GM21737 (cell line): ENCODE measurements at regions not wholly inside any gene's neighbourhood (a gene's known extent, or its start where the extent isn't known, plus 50 kb on each side); places are given as distances from the start of the nearest gene placed in this dataset.
"Not testable (repeated sequence)": the region's sequence is repeated elsewhere in the genome, so short reads cannot be mapped to it uniquely, and the experiment has no call there.

Source experiments
- ATAC-seq: cut with Tn5 transposase; IDR thresholded peaks from one replicate; pipeline ENCODE4 v1.9.1; 2021; ENCODE audit warnings: mild to moderate bottlenecking, moderate library complexity; ENCODE audit not compliant: unreplicated experiment

DNA sequence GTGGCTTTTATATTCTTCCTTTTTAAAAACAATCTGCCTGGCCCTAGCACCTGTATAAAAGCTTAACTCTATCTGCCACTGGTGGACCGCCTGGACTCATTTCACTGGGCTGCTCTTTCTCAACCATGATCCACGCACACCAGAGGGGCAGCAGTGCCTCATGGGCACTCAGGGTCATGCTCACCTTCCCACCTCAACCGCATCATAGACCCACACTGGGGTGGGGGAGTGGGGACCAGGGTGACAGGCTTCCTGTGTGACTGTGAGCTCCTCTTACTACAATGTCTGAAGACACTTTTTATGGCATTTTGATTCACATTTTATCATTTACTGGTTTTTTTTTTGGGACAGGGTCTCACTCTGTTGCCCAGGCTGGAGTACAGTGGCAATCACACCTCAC, 4038.8 kb upstream of the TPTE start:
- ATAC-seq = not testable (repeated sequence)

DNA sequence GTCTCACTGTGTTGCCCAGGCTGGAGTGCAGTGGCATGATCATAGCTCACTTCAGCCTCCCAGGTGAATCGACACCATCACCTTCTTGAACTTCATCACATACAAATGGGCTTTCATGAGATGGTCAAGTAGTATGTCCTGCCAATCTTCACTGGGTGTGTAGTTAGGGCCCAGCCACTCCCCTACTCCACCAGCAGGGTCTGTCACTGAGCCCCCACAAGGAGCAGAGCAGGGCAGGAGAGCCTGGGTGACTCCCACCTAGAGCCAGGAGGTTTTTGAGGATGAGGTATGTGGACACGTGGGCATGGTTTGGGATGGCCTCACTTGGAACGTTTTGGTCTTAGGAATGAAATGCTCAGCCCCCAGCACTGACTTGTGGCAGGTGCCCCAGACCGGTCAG, 4037.7 kb upstream of the TPTE start:
- ATAC-seq = not testable (repeated sequence)

DNA sequence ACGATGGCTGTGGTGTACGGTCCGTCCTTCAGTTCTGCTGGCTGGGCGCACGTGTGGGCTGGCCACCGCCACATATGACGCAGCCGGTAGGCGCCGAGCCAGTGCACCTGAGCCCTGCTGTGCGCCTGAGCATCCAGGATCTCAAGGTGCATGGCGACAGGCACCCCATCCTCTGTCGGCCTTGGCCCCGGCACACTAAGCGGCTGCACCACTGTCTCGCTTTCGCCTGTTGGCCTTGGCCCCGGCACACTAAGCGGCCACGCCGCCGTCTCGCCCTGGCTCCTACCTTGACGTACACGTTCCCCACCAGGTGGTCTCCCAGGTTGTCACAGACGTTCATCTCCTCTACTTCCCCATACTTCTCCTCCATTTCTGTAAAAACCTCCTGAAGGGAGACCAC, 4034.6 kb upstream of the TPTE start:
- not testable (repeated sequence) for ATAC-seq

DNA sequence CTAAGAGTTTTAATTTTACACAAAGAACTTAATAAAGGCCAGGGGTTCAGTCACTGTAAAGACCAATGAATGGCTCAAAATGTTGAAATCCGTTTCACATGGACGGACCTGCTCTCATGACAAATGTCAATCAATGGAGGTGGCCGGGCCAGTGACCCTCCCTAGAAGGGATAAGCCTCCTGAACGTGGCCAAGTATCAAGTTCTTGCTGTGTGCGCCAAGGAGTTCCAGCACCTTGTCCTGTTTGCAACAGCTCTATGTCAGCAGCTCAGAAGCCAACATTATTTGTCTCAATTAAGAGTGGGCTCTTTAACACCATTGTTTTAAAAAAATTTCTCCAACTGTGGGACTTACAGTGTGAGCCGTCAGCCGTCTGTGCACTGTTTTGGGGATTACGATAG, 4028.7 kb upstream of the TPTE start:
- ATAC-seq = not testable (repeated sequence)

DNA sequence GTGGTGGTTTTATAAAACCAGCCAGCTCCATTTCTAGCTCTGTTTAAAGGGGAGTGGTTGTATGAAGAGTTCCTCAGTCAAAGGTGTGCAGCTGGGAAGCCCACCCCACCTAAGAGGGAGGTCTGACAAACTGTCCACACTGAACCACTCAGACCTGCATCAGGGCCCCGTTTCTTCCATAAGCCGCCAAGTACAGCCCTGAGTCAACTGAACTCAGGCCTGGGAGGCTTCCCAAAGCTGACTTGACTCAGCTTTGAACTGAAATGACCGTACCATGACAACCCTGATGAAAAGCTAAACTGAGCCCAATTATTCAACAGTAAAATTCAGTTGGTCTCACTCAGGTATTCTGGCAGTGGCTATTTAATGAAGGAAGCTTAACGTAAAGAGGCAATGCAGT, 4027.4 kb upstream of the TPTE start:
- ATAC-seq = not testable (repeated sequence)

DNA sequence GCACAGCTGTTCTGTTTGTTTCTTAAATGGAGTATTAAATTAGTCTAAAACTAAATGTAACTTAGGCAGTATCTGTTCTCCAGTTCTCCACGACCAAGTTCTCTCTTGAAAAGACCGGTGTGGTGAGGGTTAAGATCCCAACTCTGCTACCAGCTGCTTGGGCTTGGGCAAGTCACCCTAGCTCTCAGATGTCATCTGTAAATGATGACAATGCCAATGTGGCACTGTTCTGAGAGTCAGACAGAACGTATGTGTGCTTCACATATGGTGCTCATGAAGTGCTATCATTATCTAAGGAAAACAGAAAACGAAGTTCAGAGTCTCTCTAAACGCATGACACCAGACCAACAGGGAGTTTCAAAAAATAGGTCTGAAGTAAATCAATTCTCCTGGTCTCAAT, 4025.0 kb upstream of the TPTE start:
- ATAC-seq = not testable (repeated sequence)

DNA sequence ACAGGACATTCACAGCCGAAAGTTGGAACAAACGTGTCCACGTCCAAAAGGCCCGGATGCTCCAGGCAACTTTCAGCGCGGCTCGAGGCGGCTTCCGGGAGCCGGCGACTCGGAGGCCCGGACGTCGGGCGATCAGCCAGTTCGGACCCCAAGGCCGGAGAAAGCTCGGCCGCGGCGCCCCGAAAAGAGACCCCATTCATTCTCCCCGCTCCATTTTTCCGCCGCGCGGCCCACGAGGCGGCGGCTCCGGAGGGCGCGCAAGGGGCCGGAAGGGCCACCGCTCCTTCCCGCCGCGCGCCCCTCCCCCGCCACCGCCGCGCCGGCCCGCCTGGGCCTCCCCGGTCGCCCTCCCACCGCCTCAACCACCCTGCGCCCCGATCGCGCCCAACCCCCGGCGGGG, 4022.7 kb upstream of the TPTE start:
- ATAC-seq = peak; percentile 10

DNA sequence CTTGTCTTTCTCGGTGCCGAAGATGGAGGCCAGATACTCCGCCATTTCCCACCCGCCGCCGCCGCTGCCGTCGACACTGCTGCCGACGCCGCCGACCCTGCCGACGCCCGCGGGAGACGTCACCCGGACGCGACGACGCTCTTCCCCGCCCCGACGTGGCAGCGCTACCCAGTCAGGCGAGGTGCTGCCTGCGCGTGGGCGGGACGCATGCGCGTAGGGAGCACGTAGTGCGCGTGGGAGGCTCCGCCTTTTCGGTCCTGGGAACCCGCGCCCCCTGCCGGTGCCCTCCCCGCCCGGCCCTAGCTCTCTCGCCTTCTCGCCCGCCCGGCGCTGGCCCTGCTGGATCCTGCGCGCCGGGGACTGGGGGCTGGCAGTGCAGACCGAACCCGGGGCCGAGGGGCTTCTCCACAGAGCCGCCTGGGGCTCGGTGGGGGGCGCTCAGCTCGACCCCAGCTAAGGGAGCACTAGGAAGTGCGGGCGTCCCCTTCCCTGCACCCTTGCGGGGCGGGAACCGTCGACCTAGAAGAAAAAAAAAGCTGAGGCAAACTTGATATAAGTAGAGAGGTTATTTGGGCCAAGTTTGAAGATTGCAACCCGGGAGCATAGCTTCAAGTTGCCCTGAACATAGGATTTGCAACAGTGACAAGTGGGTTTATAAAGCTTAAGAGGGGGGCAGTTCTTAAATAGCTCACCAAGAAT, 4022.1 kb upstream of the TPTE start:
- peak; percentile 70 for ATAC-seq

DNA sequence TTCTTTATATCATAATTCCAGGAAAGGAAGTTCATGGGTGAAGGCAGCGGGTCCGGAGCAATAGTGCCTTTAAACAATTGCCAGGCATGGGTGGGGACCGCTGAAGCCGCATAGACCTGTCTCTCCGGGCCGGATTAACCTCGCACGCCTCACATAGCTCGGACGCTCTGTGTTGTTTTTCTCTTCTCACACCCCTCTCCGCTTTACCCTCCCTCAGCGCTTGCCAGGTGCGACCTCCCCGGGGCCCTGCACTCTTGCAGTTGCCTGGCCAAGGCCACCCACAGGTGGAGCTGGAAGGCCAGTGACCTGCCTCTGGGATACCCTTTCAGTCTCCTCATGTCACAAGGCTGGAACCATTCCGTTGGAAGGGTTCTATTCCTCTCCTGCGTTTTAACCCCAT, 4021.5 kb upstream of the TPTE start:
- ATAC-seq = not testable (repeated sequence)

DNA sequence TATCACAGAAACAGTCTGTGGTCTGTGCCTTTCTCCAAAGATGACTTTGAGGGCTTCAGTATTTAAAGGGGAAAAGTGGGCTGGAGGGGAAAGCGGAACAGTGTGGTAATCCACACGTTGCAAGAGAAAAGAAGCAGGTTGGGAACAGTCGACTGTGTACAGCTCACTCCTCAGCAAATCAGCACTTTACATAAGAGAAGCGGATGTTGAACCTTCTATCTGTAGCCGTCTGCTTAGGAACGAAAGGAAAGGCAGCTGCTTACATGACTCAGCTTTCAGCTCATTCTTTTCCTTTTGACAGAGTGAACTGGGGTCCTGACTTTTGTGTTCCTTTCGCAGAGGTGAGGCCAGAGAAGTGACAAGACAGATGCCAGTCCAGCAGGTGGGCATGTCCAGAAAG, 4020.7 kb upstream of the TPTE start:
- not testable (repeated sequence) for ATAC-seq

DNA sequence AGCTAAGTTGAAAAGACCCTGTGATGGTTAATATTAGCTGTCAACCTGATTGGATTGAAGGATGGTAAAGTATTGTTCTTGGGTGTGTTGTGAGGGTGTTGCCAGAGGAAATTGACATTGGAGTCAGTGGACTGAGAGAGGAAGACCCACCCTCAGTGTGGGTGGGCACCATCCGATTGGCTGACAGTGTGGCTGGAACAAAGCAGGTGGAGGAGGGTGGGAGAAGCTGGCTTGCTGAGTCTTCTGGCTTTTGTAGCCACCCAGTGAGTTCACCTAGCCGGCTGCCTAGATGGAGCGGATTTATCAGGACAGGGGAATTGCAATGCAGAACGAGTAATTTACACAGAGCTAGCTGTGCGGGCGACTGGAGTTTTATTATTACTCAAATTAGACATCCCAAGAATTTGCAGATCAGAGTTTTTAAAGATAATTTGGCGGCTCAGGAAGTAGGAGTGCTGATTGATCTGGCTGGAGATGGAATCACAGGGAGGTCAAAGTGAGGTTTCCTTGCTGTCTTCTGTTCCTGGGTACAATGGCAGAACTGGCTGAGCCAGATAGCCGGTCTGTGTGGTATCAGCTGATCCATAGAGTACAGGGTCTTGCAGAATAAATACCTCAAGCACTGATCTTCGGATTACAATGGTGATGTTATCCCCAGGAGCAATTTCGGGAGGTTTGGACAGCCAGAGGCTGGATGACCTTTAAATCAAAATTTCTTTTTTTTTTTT, 4015.1 kb upstream of the TPTE start:
- not testable (repeated sequence) for ATAC-seq

DNA sequence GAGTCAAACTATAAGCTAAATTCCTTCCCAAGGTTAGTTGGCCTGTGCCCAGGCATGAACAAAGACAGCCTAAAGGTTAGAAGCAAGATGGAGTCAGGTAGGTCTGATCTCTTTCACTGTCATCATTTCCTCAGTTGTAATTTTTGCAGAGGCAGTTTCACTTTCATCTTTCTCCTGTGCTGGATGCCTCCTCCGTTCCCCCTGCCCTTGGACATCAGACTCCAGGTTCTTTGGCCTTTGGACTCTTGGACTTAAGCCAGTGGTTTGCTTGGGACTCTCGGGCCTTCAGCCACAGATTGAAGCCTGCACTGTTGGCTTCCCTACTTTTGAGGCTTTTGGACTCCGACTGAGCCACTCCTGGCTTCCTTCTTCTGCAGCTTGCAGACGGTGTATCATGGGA, 4013.8 kb upstream of the TPTE start:
- ATAC-seq = not testable (repeated sequence)

DNA sequence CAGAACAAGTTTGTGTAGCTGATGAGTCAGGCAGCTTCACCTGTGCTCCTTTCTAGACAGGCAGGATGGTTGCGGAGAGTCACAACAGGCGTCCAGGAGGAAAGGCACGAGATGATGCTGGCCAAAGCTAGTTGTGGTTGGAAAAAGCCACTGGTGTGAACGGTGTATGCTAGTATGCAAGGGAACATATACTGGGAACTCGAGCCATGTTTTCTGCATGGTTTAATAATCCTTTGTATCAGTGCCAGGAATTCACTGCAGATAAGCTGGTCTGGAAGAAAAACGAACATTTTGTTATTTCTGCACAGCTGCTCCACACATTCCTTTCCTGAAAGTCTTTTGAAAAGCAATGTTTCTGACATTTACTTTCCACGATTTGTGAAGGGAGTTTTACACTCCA, 3999.6 kb upstream of the TPTE start:
- not testable (repeated sequence) for ATAC-seq

DNA sequence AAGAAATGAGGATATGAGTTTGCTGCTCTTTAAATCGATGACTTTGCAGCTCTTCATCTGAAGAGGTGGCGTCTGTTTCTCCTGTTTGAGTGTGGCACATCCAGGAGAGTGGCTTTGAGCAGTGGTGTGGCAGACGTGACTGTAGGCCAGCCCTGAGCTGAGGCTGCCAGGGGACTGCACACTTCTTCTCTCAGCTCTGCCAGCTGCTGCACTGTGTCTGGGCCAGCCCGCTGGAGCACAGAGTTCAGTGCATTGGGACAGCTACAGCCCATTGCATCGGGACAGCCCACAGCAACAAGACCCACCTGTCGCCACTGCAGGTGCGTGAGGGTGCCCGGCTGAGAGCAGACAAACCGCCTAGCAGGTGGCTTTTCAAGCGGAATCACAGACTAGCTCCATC, 3995.2 kb upstream of the TPTE start:
- ATAC-seq = not testable (repeated sequence)

DNA sequence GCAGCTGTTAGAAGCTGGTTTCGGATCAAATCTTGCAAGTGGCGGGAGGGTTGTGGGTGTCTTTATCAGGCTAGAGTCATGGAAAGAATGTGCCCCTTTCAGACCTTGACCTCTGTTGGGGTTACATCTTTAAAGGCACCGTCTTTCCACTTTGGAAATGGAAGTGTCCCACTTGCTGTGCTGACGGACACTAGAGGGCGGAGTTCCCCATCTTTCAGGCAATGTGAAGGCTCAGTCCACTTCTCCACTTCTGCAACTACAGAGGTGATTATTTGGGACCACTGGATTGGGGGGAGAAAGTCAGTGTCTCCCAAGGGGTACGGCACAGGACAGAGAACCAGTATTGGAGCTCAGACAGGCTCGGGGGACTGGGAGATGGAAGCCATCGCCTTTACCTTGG, 3990.7 kb upstream of the TPTE start:
- not testable (repeated sequence) for ATAC-seq

DNA sequence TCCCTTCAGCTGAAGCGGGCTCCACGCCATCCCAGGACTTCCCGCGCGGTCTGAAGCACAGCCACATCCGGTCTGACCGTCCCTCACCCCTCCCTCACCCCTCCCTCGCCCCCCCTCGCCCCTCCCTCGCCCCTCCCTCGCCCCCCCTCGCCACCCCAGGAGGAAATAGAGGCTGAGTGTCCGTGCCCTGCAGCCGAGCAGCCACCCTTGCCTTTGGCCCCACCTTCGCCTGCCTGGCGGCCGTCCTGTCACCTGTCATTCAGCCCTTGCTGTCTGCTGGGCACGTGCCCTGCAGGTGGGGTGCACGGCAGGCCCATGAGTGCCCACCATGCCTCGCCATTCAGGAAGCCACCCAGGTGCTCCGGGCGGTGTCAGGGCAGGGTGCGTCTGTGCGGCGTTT, 3988.1 kb upstream of the TPTE start:
- not testable (repeated sequence) for ATAC-seq

DNA sequence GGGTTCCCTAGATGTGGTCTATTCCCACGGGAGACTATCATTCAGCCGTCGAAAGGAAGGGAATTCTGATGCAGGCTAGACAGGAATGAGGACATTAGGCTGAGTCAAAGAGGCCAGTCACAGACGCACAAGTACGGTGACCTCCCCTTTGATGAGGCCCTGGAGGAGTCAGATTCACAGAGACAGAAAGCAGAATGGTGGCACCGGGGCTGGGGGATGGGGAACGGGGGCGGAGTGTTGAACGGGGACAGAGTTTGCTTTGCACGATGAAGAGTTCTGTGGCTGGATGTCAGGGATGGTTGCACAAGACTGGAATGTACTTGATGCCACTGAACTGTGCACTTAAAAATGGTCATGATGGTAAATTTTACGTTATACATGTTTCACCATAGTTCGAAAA, 3983.1 kb upstream of the TPTE start:
- not testable (repeated sequence) for ATAC-seq

DNA sequence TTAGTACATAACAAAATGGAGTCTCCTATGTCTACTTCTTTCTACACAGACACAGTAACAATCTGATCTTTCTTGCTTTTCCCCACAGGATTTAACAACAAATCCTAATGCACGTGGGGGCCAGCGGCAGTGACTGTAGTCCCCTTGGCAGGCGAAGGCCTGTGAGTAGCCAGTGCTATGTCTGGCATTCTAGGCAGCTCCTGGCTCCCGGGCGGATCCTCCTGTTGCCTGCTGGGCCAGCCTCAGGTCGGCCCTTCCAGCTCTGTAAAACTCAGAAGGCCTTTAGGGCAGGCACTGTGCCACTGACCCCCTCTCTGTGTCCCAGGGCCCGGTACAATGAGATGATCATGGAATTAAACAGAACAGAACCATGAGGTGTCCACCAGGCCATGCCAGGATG, 3981.7 kb upstream of the TPTE start:
- ATAC-seq = not testable (repeated sequence)

DNA sequence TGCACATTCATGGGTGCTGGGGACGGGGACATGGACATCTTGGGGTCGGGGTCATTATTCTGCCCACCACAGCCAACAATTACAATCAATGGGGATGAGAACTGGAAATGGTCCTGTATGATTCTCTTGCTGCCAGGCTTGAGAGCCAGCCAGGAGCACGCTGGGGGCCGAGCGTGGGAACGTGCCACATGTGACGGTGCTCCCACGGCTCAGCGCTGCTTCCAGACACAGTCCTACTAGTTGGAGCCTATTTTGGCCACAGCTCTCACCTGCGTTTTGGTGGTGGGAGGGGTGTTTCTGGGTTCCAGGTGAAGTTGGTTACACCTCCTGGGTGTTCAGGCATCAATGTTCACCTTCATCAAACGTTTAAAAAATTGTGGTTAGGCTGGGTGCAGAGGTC, 3980.3 kb upstream of the TPTE start:
- not testable (repeated sequence) for ATAC-seq

DNA sequence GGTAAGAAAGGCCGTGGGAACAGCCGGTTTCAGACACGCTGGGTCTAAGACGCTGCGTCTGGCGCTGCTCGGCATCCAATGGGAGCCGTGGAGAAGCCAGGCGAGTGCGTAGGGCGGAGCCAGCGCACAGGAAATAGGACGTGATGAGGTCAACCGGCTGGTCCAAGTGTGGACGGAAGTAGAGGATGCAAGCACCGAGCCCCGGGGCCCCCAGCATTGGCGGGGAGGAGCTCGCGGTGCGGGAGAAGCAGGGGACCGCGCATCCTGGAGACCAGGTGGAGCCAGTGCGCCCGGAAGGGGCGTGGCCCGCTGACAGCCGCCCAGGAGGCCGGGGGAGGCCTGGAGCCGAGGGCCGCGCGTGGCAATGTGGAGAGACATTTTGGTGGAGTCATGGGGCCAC, 3976.1 kb upstream of the TPTE start:
- not testable (repeated sequence) for ATAC-seq

DNA sequence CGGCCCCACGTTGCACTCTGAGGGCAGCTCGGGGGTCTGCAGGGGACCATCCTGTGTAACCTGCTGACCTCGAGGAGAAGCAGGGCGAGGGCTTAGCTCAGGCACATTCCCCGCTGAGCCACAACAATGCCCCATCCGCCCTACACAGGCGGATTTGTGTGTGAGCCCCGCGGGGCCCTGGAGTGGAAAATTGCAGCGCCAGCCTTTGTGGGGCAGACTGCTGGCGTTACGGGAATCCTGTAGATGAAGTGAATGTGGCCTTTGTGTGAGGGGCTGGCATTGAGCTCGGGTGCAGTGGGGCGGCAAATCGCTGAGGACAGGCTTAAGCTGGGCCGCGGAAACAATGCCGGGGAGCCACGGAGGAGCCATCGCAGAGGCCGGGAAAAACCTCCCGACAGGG, 3970.3 kb upstream of the TPTE start:
- ATAC-seq = not testable (repeated sequence)
